B cell (primary cell): ENCODE measurements at regions not wholly inside any gene's neighbourhood (a gene's known extent, or its start where the extent isn't known, plus 50 kb on each side); places are given as distances from the start of the nearest gene placed in this dataset.

Experiments
- ATAC-seq: fragments of 200-7000 bp; cut with Tn5 transposase; one replicate; pipeline ENCODE4 v1.10.0; 2021; ENCODE audit warnings: low read depth, mild to moderate bottlenecking, moderate number of reproducible peaks, moderate library complexity
- CTCF ChIA-PET: fragments of 350-600 bp; sonication (Branson Sonifier 250); formaldehyde crosslinking; loops from one replicate; lab custom pipeline; 2021; ENCODE audit warnings: antibody characterized with exemption, inconsistent platforms; lab: Charles Lee
- POLR2A ChIA-PET: fragments of 350-600 bp; sonication (Branson Sonifier 250); formaldehyde crosslinking; loops from one replicate; lab custom pipeline; 2021; ENCODE audit warnings: antibody characterized with exemption; lab: Charles Lee
- DNase-seq: peaks from one replicate; pipeline ENCODE4 v3.0.0; 2013
- H2AFZ ChIP-seq: 2 replicates; pipeline ENCODE4 v1.6.1; 2012; ENCODE audit warnings: mild to moderate bottlenecking, low read depth, low read length; ENCODE audit not compliant: insufficient read depth, poor library complexity, severe bottlenecking
- H3K27ac ChIP-seq, 2 donors: 1 replicate in 1 of 2; 2 replicates in 1 of 2; pipeline ENCODE4 v1.5.1; 2012 to 2013; ENCODE audit warnings: low read length in 2 of 2, mild to moderate bottlenecking in 2 of 2, moderate library complexity in 1 of 2
- H3K27me3 ChIP-seq, 4 experiments: fragments of 200-600 bp in 1 of 4; sonication (generic) in 1 of 4; replicated peaks in 1 of 4; 1 replicate in 2 of 4; 2 replicates in 2 of 4; pipeline versions ENCODE4 v1.6.1 to v1.7.0; 2013 to 2016; ENCODE audit warnings: low read length in 3 of 4, mild to moderate bottlenecking in 2 of 4, mixed read lengths in 1 of 4, moderate library complexity in 1 of 4; ENCODE audit not compliant: insufficient read depth in 4 of 4, control insufficient read depth in 3 of 4; ENCODE audit errors: control extremely low read depth in 1 of 4
- H3K36me3 ChIP-seq, 2 experiments: replicated peaks in 1 of 2; 1 replicate in 1 of 2; 2 replicates in 1 of 2; pipeline versions ENCODE4 v1.6.1 to v1.7.1; 2013; ENCODE audit warnings: low read length in 1 of 2; ENCODE audit not compliant: insufficient read depth in 2 of 2, control insufficient read depth in 1 of 2; ENCODE audit errors: control extremely low read depth in 1 of 2, extremely low read depth in 1 of 2
- H3K4me1 ChIP-seq, 2 donors: fragments of 200-600 bp in 1 of 2; sonication (generic) in 1 of 2; 1 replicate in 1 of 2; 2 replicates in 1 of 2; pipeline versions ENCODE4 v1.5.1 to v1.6.1; 2013 to 2017; ENCODE audit warnings: low read length in 2 of 2; ENCODE audit not compliant: control insufficient read depth in 2 of 2, insufficient read depth in 2 of 2
- H3K4me2 ChIP-seq: replicated peaks from 2 replicates; pipeline ENCODE3; 2012; ENCODE audit warnings: mild to moderate bottlenecking, low read depth, low read length; ENCODE audit not compliant: poor library complexity, severe bottlenecking
- H3K4me3 ChIP-seq, 5 experiments: fragments of 200-600 bp in 1 of 5; sonication (generic) in 1 of 5; 1 replicate in 3 of 5; 2 replicates in 2 of 5; pipeline versions ENCODE4 v1.5.1 to v1.7.0; 2011 to 2016; ENCODE audit warnings: low read length in 4 of 5, mild to moderate bottlenecking in 4 of 5, low read depth in 2 of 5, control low read depth in 1 of 5, moderate library complexity in 1 of 5; ENCODE audit not compliant: insufficient read depth in 1 of 5; ENCODE audit errors: control extremely low read depth in 1 of 5, extremely low read depth in 1 of 5
- H3K79me2 ChIP-seq: fragments of 200-600 bp; sonication (generic); one replicate; pipeline ENCODE4 v1.6.0; 2016; ENCODE audit warnings: low read length; ENCODE audit not compliant: control insufficient read depth, insufficient read depth
- H3K9ac ChIP-seq: fragments of 200-600 bp; sonication (generic); 2 replicates; pipeline ENCODE4 v1.6.1; 2017; ENCODE audit warnings: mild to moderate bottlenecking, low read length, moderate library complexity
- H3K9me3 ChIP-seq, 3 donors: one replicate each; pipeline versions ENCODE4 v1.6.1 to v1.7.1; 2013; ENCODE audit warnings: low read length in 2 of 3; ENCODE audit not compliant: control insufficient read depth in 2 of 3, insufficient read depth in 1 of 3; ENCODE audit errors: control extremely low read depth in 1 of 3
- H4K20me1 ChIP-seq: 2 replicates; pipeline ENCODE4 v1.6.0; 2012; ENCODE audit warnings: mild to moderate bottlenecking, low read length; ENCODE audit not compliant: insufficient read depth, control insufficient read depth, poor library complexity, severe bottlenecking
- H3K27ac Mint-ChIP-seq: one replicate; pipeline ENCODE4 v1.8.0; 2021; ENCODE audit warnings: mixed read lengths
- H3K27me3 Mint-ChIP-seq: one replicate; pipeline ENCODE4 v1.8.0; 2021; ENCODE audit warnings: mixed read lengths
- H3K4me1 Mint-ChIP-seq: one replicate; pipeline ENCODE4 v1.8.0; 2021; ENCODE audit warnings: mixed read lengths
- H3K4me3 Mint-ChIP-seq: one replicate; pipeline ENCODE4 v1.8.0; 2021; ENCODE audit warnings: mixed read lengths
- H3K9me3 Mint-ChIP-seq: one replicate; pipeline ENCODE4 v1.8.0; 2022; ENCODE audit warnings: mixed read lengths; ENCODE audit not compliant: insufficient read depth
- EZH2 ChIP-seq: IDR thresholded peaks from 2 replicates; pipeline ENCODE4 v1.6.1; 2012; ENCODE audit warnings: borderline replicate concordance, low read depth, mild to moderate bottlenecking, moderate library complexity, low read length; ENCODE audit not compliant: insufficient read depth, poor library complexity, severe bottlenecking
- WGBS: methylation state at CpG from one replicate; pipeline ENCODE4 v1.1.5; 2013; ENCODE audit warnings: missing lambda C conversion rate; ENCODE audit not compliant: insufficient coverage; 5-methylcytosine and 5-hydroxymethylcytosine counted together
- intact Hi-C: fragments of 100-400 bp; cut with micrococcal nuclease; formaldehyde crosslinking; loops from one replicate; pipeline ENCODE4 v1.10.0; 2022
- TF ChIP-seq, protein P1 (sequence below): fragments of 200-600 bp; IDR thresholded peaks from one replicate; pipeline ENCODE4 v1.8.0; 2022; ENCODE audit warnings: antibody characterized with exemption, mild to moderate bottlenecking

- H3K9me3 Mint-ChIP-seq = no peaks in the 10 kb centered on the region
- intact Hi-C loops = loop anchor here (5.0 kb wide), 1 partner anchor 58 kb away; no protein-coding TSS in a partner anchor
- Histone ChIP-seq H2AFZ (no peak overlapping the region), H4K20me1 (no peaks in the 10 kb centered on the region), H3K9me3 (no peaks in the 10 kb centered on the region), H3K36me3 (no peaks in the 10 kb centered on the region), H3K27me3 (no peaks in the 10 kb centered on the region), H3K4me1 (peaks cover 17 to 22% of the 10 kb centered on the region in 2 donors), H3K79me2 (no peaks in the 10 kb centered on the region), H3K4me3 (no peak overlapping the region), H3K4me2 (no peak overlapping the region), H3K27ac (no peak overlapping the region), H3K9ac (no peak overlapping the region)
- no peak overlapping the region for H3K27ac Mint-ChIP-seq
- peaks cover 31% of the 10 kb centered on the region for H3K4me1 Mint-ChIP-seq
- H3K27me3 Mint-ChIP-seq = no peaks in the 10 kb centered on the region
- POLR2A ChIA-PET = no interaction called here
- no peak overlapping the region for H3K4me3 Mint-ChIP-seq
- CTCF ChIA-PET = interaction anchor here (1.2 to 1.6 kb wide), 2 partner anchors 59 to 84 kb away, joined by 3 to 4 read pairs; no protein-coding TSS in a partner anchor
- WGBS = no CpG with 5 or more reads among the region's 1 CpG
- no peak for DNase-seq
- TF ChIP-seq EZH2 = no peak
- TF ChIP-seq, protein P1, sequence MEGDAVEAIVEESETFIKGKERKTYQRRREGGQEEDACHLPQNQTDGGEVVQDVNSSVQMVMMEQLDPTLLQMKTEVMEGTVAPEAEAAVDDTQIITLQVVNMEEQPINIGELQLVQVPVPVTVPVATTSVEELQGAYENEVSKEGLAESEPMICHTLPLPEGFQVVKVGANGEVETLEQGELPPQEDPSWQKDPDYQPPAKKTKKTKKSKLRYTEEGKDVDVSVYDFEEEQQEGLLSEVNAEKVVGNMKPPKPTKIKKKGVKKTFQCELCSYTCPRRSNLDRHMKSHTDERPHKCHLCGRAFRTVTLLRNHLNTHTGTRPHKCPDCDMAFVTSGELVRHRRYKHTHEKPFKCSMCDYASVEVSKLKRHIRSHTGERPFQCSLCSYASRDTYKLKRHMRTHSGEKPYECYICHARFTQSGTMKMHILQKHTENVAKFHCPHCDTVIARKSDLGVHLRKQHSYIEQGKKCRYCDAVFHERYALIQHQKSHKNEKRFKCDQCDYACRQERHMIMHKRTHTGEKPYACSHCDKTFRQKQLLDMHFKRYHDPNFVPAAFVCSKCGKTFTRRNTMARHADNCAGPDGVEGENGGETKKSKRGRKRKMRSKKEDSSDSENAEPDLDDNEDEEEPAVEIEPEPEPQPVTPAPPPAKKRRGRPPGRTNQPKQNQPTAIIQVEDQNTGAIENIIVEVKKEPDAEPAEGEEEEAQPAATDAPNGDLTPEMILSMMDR = no peak
- ATAC-seq = no peak
Observed at GRCh38 chr15:38614621-38615020, 50.0 kb upstream of the RASGRP1 start.

- no peak overlapping the region for H3K27ac Mint-ChIP-seq
- TF ChIP-seq, protein P1 = no peak
- TF ChIP-seq EZH2 = no peak
- POLR2A ChIA-PET = no interaction called here
- Histone ChIP-seq H3K27me3 (no peaks in the 10 kb centered on the region), H3K79me2 (no peaks in the 10 kb centered on the region), H3K4me1 (peaks cover 12 to 18% of the 10 kb centered on the region in 2 donors), H3K9ac (no peak overlapping the region), H3K36me3 (no peaks in the 10 kb centered on the region), H3K27ac (no peak overlapping the region), H3K4me2 (no peak overlapping the region), H3K9me3 (no peaks in the 10 kb centered on the region), H3K4me3 (no peak overlapping the region), H4K20me1 (no peaks in the 10 kb centered on the region), H2AFZ (no peak overlapping the region)
- peaks cover 20% of the 10 kb centered on the region for H3K4me1 Mint-ChIP-seq
- no peaks in the 10 kb centered on the region for H3K9me3 Mint-ChIP-seq
- intact Hi-C loops = no loop called here
- no peak for ATAC-seq
- no peaks in the 10 kb centered on the region for H3K27me3 Mint-ChIP-seq
- no peak overlapping the region for H3K4me3 Mint-ChIP-seq
- CTCF ChIA-PET = interaction anchor here (0.6 to 1.7 kb wide), 2 partner anchors 54 to 66 kb away, joined by 4 to 10 read pairs; partner anchors contain the start of gene RASGRP1
- 100% methylated on average over 2 of the region's 2 CpGs for WGBS
- DNase-seq = no peak
Observed at GRCh38 chr15:38617831-38618230, 53.2 kb upstream of the RASGRP1 start.
